Right lobe of liver (tissue), 4 donors: ENCODE measurements at regions not wholly inside any gene's neighbourhood (a gene's known extent, or its start where the extent isn't known, plus 50 kb on each side); places are given as distances from the start of the nearest gene placed in this dataset.

Source experiments
- CTCF ChIP-seq, 4 donors: fragments of 200-600 bp in 3 of 4; fragments of 450-650 bp in 1 of 4; IDR thresholded peaks; one replicate each; pipeline versions ENCODE4 v1.5.1 to v1.8.0; 2016 to 2022; ENCODE audit warnings: antibody characterized with exemption in 4 of 4, mild to moderate bottlenecking in 2 of 4
- POLR2A ChIP-seq: fragments of 450-650 bp; IDR thresholded peaks from one replicate; pipeline ENCODE4 v1.6.1; 2017; ENCODE audit warnings: antibody characterized with exemption, mild to moderate bottlenecking
- donor health status: DM: no; HTN: no; CAD: no.
- donor health status: DM: no; HTN: no; CAD: no.
- donor health status: DM: no; HTN: yes; CAD: no.

DNA sequence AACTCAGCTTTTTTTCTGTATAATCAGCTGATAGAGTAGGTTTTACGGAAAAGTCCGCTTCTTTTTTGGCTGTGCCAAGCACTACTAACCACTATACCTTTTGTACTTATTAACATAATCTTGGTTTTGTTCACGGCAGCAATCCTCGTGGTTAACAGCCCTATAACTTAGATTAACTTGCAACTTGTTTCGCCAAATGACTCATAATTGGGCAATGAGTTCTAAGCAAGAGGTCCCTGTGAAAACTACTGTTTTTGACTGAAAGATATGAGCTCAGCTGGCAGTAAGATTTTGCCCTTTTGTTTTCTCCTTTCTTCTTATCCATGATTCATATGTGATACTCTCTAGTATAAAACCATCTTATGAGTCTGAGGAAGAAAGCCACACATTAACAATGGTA is 345.0 kb upstream of the PCDH15 start:
- TF ChIP-seq CTCF (IDR thresholded peaks at IDR 0.05) (no peak), POLR2A (no peak)
